Skeletal muscle cell (primary cell): ENCODE measurements at regions not wholly inside any gene's neighbourhood (a gene's known extent, or its start where the extent isn't known, plus 50 kb on each side); places are given as distances from the start of the nearest gene placed in this dataset.
A peak's percentile ranks its signal among the peaks of the same experiment; 100 is the strongest.
"Not testable (repeated sequence)": the region's sequence is repeated elsewhere in the genome, so short reads cannot be mapped to it uniquely, and the experiment has no call there.

Experiments
- DNase-seq: peaks from one replicate; pipeline ENCODE4 v3.0.0-alpha.2; 2010; ENCODE audit warnings: low read depth
- H3K4me3 ChIP-seq: 2 replicates; pipeline ENCODE4 v1.5.1; 2011; ENCODE audit warnings: low read depth, mild to moderate bottlenecking, control low read depth, low read length, moderate library complexity

- not testable (repeated sequence) for DNase-seq, H3K4me3 ChIP-seq
Measured at GRCh38 chr16:29286161-29286560, 120.3 kb downstream of the NPIPB11 start.

GRCh38 chr16:29285151-29285885, 121.2 kb downstream of the NPIPB11 start:
- H3K4me3 ChIP-seq, DNase-seq: not testable (repeated sequence)

GRCh38 chr16:29284723-29285122, 121.8 kb downstream of the NPIPB11 start:
- not testable (repeated sequence) for H3K4me3 ChIP-seq, DNase-seq

- H3K4me3 ChIP-seq, DNase-seq: not testable (repeated sequence)
Measured at GRCh38 chr16:29284159-29284558, 122.4 kb downstream of the NPIPB11 start.

GRCh38 chr16:29278097-29278871, 128.2 kb downstream of the NPIPB11 start:
- H3K4me3 ChIP-seq, DNase-seq: not testable (repeated sequence)

- not testable (repeated sequence) for DNase-seq, H3K4me3 ChIP-seq
Measured at GRCh38 chr16:29276446-29276845, 130.1 kb downstream of the NPIPB11 start.

- not testable (repeated sequence) for DNase-seq, H3K4me3 ChIP-seq
Measured at GRCh38 chr16:29274055-29275035, 132.2 kb downstream of the NPIPB11 start.

- H3K4me3 ChIP-seq, DNase-seq: not testable (repeated sequence)
Measured at GRCh38 chr16:29273298-29274054, 133.0 kb downstream of the NPIPB11 start.

GRCh38 chr16:29271721-29272675, 134.5 kb downstream of the NPIPB11 start:
- DNase-seq, result peak; percentile 69
- not testable (repeated sequence) for H3K4me3 ChIP-seq

GRCh38 chr16:29270923-29271322, 135.6 kb downstream of the NPIPB11 start:
- not testable (repeated sequence) for H3K4me3 ChIP-seq, DNase-seq

- DNase-seq, H3K4me3 ChIP-seq: not testable (repeated sequence)
Measured at GRCh38 chr16:29270033-29270432, 136.5 kb downstream of the NPIPB11 start.

GRCh38 chr16:29269192-29269811, 137.2 kb downstream of the NPIPB11 start:
- H3K4me3 ChIP-seq, result not testable (repeated sequence)
- peak; percentile 59 for DNase-seq

- not testable (repeated sequence) for H3K4me3 ChIP-seq, DNase-seq
Measured at GRCh38 chr16:29268785-29269191, 137.7 kb downstream of the NPIPB11 start.

GRCh38 chr16:29268348-29268747, 138.2 kb downstream of the NPIPB11 start:
- not testable (repeated sequence) for DNase-seq, H3K4me3 ChIP-seq

GRCh38 chr16:29267891-29268290, 138.6 kb downstream of the NPIPB11 start:
- not testable (repeated sequence) for H3K4me3 ChIP-seq, DNase-seq

- DNase-seq, H3K4me3 ChIP-seq: not testable (repeated sequence)
Measured at GRCh38 chr16:29267055-29267619, 139.4 kb downstream of the NPIPB11 start.

GRCh38 chr16:29266612-29267011, 139.9 kb downstream of the NPIPB11 start:
- peak; percentile 59 for DNase-seq
- H3K4me3 ChIP-seq, result not testable (repeated sequence)
